WTC11 (cell line): ENCODE measurements at regions not wholly inside any gene's neighbourhood (a gene's known extent, or its start where the extent isn't known, plus 50 kb on each side); places are given as distances from the start of the nearest gene placed in this dataset.
"Not testable (repeated sequence)": the region's sequence is repeated elsewhere in the genome, so short reads cannot be mapped to it uniquely, and the experiment has no call there.

Experiments
- NR1H2 ChIP-seq: sonication (generic); formaldehyde crosslinking; IDR thresholded peaks from 2 replicates; pipeline ENCODE4 v1.9.0; 2021; ENCODE audit warnings: mild to moderate bottlenecking, moderate library complexity, missing genetic modification reagents
- OVOL2 ChIP-seq: fragments of 250-450 bp; sonication (Bioruptor Pico); IDR thresholded peaks from 2 replicates; pipeline ENCODE4 v1.9.0; 2021; ENCODE audit warnings: mild to moderate bottlenecking, borderline replicate concordance
- ZNF416 ChIP-seq: fragments of 250-450 bp; sonication (Bioruptor Pico); IDR thresholded peaks from 2 replicates; pipeline ENCODE4 v1.9.0; 2021; ENCODE audit warnings: mild to moderate bottlenecking, inconsistent platforms
- TF ChIP-seq, protein P1 (sequence below): fragments of 200-600 bp; IDR thresholded peaks from 2 replicates; pipeline ENCODE4 v1.8.0; 2022; ENCODE audit warnings: antibody characterized with exemption

DNA sequence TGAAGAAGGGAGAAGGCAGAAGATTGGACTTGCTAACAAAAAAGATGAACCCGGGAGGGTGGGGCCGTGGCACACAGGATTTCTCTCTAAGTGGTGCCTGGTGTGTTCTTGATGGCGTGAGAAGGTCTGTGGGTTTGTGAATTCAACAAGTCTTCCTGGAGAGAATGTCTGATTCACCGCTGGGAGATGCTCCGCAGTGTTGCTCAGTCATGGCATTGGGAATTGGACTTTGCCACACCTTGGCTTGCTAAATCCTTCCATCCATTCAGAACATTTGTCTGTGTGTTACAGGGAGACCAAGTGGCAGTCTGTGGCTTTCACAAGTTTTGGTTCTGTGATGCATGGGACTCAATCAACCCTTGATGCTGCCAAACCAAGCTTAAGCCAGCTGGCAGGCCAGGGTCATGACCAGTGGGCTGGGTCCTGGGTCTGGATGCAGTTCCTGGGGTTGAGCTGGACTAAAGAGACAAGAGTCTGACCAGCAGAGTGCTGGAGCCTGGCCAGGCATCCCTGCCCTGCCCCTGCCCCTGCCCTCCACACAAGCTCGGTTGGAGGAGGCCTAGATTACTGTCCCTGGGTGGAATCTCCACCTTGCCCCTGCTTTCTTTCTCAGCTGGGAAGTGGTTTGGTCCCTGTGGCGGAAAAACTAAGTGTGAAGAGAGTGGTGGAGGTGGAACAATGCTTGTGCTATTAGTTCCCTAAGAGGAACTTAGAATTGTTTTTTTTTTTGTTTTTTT is 3073.7 kb downstream of the RPIA start:
- TF ChIP-seq NR1H2, OVOL2, ZNF416 (CRISPR knock-in tag): not testable (repeated sequence)
- TF ChIP-seq, protein P1, sequence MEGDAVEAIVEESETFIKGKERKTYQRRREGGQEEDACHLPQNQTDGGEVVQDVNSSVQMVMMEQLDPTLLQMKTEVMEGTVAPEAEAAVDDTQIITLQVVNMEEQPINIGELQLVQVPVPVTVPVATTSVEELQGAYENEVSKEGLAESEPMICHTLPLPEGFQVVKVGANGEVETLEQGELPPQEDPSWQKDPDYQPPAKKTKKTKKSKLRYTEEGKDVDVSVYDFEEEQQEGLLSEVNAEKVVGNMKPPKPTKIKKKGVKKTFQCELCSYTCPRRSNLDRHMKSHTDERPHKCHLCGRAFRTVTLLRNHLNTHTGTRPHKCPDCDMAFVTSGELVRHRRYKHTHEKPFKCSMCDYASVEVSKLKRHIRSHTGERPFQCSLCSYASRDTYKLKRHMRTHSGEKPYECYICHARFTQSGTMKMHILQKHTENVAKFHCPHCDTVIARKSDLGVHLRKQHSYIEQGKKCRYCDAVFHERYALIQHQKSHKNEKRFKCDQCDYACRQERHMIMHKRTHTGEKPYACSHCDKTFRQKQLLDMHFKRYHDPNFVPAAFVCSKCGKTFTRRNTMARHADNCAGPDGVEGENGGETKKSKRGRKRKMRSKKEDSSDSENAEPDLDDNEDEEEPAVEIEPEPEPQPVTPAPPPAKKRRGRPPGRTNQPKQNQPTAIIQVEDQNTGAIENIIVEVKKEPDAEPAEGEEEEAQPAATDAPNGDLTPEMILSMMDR: not testable (repeated sequence)
